GM21447 (cell line): ENCODE measurements at regions not wholly inside any gene's neighbourhood (a gene's known extent, or its start where the extent isn't known, plus 50 kb on each side); places are given as distances from the start of the nearest gene placed in this dataset.

Source experiments
- ATAC-seq: cut with Tn5 transposase; IDR thresholded peaks from one replicate; pipeline ENCODE4 v1.9.1; 2021; ENCODE audit not compliant: unreplicated experiment

DNA sequence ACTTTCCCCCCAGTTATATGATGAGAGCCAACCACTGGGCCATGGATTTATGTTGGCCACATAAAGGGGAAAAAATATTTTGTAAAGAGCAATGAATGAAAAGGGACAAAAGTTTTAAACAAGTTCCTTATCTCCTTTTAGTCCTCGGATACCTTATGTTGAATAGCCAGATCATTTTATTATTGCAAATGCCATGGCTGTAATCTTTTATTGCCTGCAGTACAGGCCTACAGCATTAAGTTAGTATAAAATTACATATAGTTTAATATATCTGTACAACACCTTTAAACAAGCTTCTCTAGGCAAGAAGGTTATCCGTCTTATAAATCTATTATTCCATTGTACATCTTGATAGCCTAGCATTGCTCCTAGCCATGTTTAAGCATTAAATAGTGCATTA is 93.9 kb upstream of the SLC35B3 start:
- no peak for ATAC-seq

GRCh38 chr6:8527818-8528217 is 92.5 kb upstream of the SLC35B3 start:
- no peak for ATAC-seq

DNA sequence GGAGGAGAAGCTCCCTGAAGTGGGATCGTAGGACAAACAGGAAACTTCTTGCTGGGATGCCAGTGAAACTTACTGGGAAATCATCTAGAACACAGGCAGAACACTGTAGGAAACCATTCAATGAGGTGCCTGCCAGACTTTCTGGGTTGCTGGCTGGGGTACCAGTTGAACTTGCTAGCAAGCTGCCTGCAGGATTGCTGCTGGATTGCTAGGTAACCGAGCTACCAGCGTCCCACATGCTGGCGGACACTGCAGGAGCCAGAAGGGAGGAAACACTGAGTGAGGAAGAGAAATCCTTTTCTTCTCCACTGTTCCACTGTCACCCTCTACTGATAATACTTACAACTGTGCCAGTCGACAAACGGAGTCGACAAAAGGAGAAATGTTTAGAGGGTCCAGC is 91.3 kb upstream of the SLC35B3 start:
- ATAC-seq: no peak

DNA sequence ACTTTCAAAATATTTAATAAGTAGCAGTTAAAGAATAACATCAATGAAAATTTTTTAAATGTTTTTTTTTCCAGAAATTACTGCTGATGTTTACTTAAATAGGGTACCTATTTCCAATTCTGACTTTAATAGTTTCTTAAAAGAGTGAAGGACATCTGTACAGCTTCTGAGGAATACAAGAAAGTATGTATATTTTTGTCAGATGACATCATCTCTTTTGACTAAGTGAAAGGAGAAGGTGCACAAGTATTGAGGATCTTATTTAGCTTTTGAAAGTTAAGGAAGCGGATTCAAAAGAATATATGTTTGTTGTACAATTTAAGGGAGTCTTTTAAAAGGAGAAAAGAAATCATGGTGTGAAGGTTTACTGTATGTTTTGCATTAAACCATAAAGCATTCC is 90.0 kb upstream of the SLC35B3 start:
- ATAC-seq: no peak

- no peak for ATAC-seq
These were observed 77.8 kb upstream of the SLC35B3 start for GRCh38 chr6:8513174-8513573.

- ATAC-seq: no peak
These were observed 71.9 kb upstream of the SLC35B3 start for GRCh38 chr6:8507286-8507685.

DNA sequence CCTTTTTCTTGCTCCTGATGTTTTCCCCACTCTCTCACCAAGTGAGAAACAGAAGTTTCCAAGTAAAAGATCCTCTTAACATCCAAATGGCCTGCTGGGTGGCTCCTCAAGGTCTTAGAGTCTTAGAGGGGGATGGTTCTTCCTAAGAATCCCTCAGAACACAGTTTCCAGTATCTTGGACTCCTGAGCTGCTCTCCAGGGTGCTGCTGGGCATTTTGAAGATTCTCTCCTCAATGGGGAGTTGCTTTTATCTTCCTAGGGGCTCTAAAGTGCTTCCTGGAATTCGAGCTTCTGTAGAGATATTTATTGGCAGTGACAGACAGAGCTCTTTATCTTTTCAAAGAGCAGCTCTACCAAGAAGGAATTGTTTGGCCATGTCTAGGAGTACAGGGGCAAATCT is 70.8 kb upstream of the SLC35B3 start:
- ATAC-seq: no peak

- no peak for ATAC-seq
These were observed 64.2 kb upstream of the SLC35B3 start for GRCh38 chr6:8499540-8499939.

DNA sequence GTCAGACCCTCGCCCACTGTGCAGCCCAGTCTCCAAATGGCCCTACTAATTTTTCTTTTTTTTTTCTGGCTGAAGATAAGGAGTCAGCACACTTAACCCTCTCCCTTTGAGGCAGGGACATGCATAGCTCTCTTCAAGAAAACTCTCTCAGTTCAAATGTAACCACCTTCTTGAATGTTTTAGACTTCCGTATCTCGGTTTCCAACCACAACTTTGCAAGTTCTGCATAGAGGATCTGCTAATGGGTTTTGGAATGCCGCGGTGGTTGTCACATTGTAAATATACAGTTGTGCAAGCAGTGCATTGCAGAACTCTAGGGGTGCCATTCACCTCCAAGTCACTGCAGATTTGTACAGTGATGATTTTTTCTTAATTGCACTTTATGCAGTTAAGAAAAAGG is 59.4 kb upstream of the SLC35B3 start:
- ATAC-seq: no peak

- ATAC-seq: no peak
These were observed 57.3 kb upstream of the SLC35B3 start for GRCh38 chr6:8492536-8493133.
